ENCODE measurements at regions not wholly inside any gene's neighbourhood (a gene's known extent, or its start where the extent isn't known, plus 50 kb on each side); places are given as distances from the start of the nearest gene placed in this dataset.

- TF ChIP-seq CTCF (IDR thresholded peaks at IDR 0.05; ENCODE audit: insufficient read depth, low read length, poor library complexity, severe bottlenecking) (no peak), EZH2phosphoT487 (conservative IDR thresholded peaks at IDR 0.05; ENCODE audit: low read length) (no peak)
Observed at GRCh38 chr9:134981829-134982228, 64.1 kb upstream of the FCN1 start.

All from SU-DHL-6 (cell line).